ENCODE measurements at regions not wholly inside any gene's neighbourhood (a gene's known extent, or its start where the extent isn't known, plus 50 kb on each side); places are given as distances from the start of the nearest gene placed in this dataset.

GRCh38 chr3:181363231-181363630 lies 348.5 kb upstream of the SOX2 start:
- no peak overlapping the region for H3K4me3 ChIP-seq (ENCODE audit: low read depth in 2 of 2, low read length in 1 of 2)
- ChIA-PET CTCF (no interaction called here), POLR2A (interaction anchor here (0.6 kb wide), 1 partner anchor 269 kb away, joined by 4 read pairs; no protein-coding TSS in a partner anchor)
- no peak for DNase-seq
- H3K79me2 ChIP-seq (ENCODE audit: insufficient read depth): no peaks in the 10 kb centered on the region
- TF ChIP-seq, protein P1, sequence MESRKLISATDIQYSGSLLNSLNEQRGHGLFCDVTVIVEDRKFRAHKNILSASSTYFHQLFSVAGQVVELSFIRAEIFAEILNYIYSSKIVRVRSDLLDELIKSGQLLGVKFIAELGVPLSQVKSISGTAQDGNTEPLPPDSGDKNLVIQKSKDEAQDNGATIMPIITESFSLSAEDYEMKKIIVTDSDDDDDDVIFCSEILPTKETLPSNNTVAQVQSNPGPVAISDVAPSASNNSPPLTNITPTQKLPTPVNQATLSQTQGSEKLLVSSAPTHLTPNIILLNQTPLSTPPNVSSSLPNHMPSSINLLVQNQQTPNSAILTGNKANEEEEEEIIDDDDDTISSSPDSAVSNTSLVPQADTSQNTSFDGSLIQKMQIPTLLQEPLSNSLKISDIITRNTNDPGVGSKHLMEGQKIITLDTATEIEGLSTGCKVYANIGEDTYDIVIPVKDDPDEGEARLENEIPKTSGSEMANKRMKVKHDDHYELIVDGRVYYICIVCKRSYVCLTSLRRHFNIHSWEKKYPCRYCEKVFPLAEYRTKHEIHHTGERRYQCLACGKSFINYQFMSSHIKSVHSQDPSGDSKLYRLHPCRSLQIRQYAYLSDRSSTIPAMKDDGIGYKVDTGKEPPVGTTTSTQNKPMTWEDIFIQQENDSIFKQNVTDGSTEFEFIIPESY (IDR thresholded peaks at IDR 0.05; ENCODE audit: borderline replicate concordance, low read depth): no peak
- TF ChIP-seq GATA2 (CRISPR knock-in tag; IDR thresholded peaks at IDR 0.05) (no peak), FOXJ3 (CRISPR knock-in tag; IDR thresholded peaks at IDR 0.05) (no peak), ELF1 (IDR thresholded peaks at IDR 0.05) (no peak), FOSL2 (IDR thresholded peaks at IDR 0.05; ENCODE audit: borderline replicate concordance, low read depth) (no peak), MEF2A (IDR thresholded peaks at IDR 0.05; ENCODE audit: borderline replicate concordance, low read depth) (no peak), POLR2AphosphoS5 (IDR thresholded peaks at IDR 0.05; ENCODE audit: low read depth, low read length) (no peak), NFIC (IDR thresholded peaks at IDR 0.05; ENCODE audit: borderline replicate concordance) (no peak), NRF1 (IDR thresholded peaks at IDR 0.05; ENCODE audit: low read depth, low read length) (no peak), RFX5 (IDR thresholded peaks at IDR 0.05; ENCODE audit: low read length) (no peak), TCF12 (IDR thresholded peaks at IDR 0.05) (no peak), EP300 (IDR thresholded peaks at IDR 0.05; ENCODE audit: borderline replicate concordance in 1 of 2, low read depth in 1 of 2, low read length in 1 of 2) (no peak), SMC3 (IDR thresholded peaks at IDR 0.05; ENCODE audit: low read depth, low read length) (no peak), TAF1 (IDR thresholded peaks at IDR 0.05; ENCODE audit: borderline replicate concordance, low read depth, low read length) (no peak), FOXM1 (IDR thresholded peaks at IDR 0.05; ENCODE audit: low read depth) (no peak), JUND (IDR thresholded peaks at IDR 0.05) (no peak), USF2 (IDR thresholded peaks at IDR 0.05; ENCODE audit: borderline replicate concordance, low read depth, low read length) (no peak), TEAD4 (IDR thresholded peaks at IDR 0.05; ENCODE audit: borderline replicate concordance, insufficient read depth) (no peak), YY1 (IDR thresholded peaks at IDR 0.05; ENCODE audit: low read depth) (no peak)
- TF ChIP-seq, protein P2, sequence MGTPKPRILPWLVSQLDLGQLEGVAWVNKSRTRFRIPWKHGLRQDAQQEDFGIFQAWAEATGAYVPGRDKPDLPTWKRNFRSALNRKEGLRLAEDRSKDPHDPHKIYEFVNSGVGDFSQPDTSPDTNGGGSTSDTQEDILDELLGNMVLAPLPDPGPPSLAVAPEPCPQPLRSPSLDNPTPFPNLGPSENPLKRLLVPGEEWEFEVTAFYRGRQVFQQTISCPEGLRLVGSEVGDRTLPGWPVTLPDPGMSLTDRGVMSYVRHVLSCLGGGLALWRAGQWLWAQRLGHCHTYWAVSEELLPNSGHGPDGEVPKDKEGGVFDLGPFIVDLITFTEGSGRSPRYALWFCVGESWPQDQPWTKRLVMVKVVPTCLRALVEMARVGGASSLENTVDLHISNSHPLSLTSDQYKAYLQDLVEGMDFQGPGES (IDR thresholded peaks at IDR 0.05; ENCODE audit: low read depth, low read length): no peak
- H2AFZ ChIP-seq (ENCODE audit: low read depth): no peak overlapping the region
- H3K4me2 ChIP-seq: no peak overlapping the region
- WGBS (ENCODE audit: low lambda C conversion rate): 7% methylated on average over 1 of the region's 1 CpG
- no peaks in the 10 kb centered on the region for H3K27me3 ChIP-seq (ENCODE audit: insufficient read depth)
- no peak overlapping the region for H3K27ac ChIP-seq (ENCODE audit: low read depth in 2 of 2, low read length in 1 of 2)
- no peaks in the 10 kb centered on the region for H4K20me1 ChIP-seq (ENCODE audit: insufficient read depth)
- H3F3A ChIP-seq (replicated peaks; ENCODE audit: insufficient read depth): no peaks in the 10 kb centered on the region
- no peak overlapping the region for H3K9ac ChIP-seq
- H3K9me2 ChIP-seq: no peaks in the 10 kb centered on the region
- no peaks in the 10 kb centered on the region; a peak in 1 of 4 replicates for H3K4me1 ChIP-seq (ENCODE audit: control insufficient read depth in 1 of 2, insufficient read depth in 2 of 2, low read depth in 1 of 2, low read length in 1 of 2)
- H3K36me3 ChIP-seq (replicated peaks in 1 of 2; ENCODE audit: control insufficient read depth in 1 of 2, insufficient read depth in 2 of 2, low read length in 1 of 2): no peaks in the 10 kb centered on the region
- H3K9me3 ChIP-seq: no peaks in the 10 kb centered on the region

All from SK-N-SH (cell line).